Activated CD4-positive, alpha-beta T cell treated with anti-CD3 and anti-CD28 coated beads, Interleukin-2, amount 50 U/mL, for 48 hours (primary cell): ENCODE measurements at regions not wholly inside any gene's neighbourhood (a gene's known extent, or its start where the extent isn't known, plus 50 kb on each side); places are given as distances from the start of the nearest gene placed in this dataset.
"Not testable (repeated sequence)": the region's sequence is repeated elsewhere in the genome, so short reads cannot be mapped to it uniquely, and the experiment has no call there.

Experiments used
- DNase-seq, 2 experiments: peaks; one replicate each; pipeline ENCODE4 v3.0.0-alpha.2; 2020

DNA sequence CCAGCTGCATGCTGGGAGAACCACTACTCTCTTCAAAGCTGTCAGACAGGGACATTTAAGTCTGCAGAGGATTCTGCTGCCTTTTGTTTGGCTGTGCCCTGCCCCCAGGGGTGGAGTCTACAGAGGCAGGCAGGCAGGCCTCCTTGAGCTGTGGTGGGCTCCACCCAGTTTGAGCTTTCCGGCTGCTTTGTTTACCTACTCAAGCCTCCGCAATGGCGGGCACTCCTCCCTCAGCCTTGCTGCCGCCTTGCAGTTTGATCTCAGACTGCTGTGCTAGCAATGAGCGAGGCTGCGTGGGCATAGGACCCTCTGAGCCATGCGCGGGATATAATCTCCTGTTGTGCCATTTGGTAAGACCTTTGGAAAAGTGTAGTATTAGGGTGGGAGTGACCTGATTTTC is 581.1 kb upstream of the LCORL start:
- not testable (repeated sequence) for DNase-seq

- peak; percentile 13 to 41 for DNase-seq
These were observed 571.9 kb upstream of the LCORL start for GRCh38 chr4:18593297-18594002.

DNA sequence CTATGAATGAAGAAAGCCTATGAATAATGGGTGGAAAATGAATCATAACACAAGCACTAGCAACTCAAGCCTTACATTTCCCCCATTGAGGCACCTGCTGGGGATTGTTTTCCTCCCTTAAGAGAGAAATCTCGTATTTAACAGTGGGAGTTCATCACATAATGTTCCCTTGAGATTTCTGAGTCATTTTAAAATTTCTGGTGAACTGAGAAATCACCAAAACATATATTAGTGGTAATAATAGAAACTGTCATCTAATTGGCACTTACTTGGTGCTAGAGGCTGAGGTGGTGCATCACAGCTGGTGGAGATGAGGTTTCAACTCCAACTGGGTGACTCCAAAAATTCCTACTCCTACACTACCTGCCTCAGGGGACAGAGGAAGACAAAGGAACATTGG is 561.3 kb upstream of the LCORL start:
- DNase-seq = no peak

DNA sequence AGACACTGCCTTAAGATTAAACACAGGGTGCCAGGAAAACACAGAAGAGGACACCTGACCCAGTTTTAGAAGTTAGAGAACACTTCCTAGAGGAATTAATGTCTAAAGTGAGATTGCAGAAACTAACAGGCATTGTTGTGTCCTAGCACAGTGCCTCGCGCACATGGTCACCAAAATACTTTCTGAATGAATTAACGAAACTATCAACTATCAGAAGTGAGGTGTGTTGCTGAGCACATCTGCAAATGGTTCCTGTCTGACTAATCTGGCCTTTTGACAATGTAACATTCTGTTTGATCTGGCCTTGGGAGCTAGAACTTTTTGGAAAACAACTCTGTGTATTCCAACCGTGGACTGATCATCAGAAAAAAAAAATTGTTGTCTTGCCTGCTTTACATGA is 556.8 kb upstream of the LCORL start:
- DNase-seq = no peak

DNA sequence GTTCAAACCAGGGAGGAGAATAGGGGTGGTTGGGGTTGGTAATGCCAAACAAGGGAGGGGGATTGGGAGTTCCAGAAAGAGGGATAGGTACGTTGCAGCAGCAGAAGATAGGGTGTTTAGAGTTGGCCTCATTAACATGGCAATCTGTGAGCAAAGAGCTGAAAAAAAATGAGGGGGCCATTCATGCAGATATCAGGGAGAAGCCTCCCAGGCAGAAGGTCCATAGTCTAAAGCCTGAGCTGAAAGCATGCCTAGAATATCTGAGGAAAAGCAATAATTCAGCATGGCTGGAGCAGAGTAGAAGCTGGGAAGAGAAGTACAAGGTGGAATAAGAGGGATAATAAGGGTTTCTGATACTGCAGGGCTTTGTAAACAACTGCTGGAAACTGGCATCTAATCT is 550.9 kb upstream of the LCORL start:
- DNase-seq = no peak

DNA sequence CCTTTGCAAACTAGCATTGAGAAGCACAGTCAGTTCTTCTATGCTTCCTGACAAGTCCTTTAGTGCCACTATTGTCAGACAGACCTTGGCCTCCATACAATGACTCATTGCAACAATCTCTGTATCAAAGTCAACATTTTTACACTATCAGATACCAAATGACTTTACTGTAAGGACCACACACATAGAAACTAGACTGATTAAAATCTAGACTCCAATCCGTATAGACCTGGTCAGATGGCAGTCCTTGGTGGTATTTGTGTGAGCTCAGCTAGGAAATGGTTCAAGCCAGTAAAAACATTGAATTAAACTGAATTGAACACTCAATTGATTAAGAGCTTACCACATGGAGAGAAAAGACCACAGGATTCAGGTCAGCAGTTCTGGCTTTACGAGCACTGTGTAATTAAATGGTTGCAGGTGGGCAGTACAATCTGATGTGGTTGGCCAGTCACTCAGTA is 549.8 kb upstream of the LCORL start:
- no peak for DNase-seq

DNA sequence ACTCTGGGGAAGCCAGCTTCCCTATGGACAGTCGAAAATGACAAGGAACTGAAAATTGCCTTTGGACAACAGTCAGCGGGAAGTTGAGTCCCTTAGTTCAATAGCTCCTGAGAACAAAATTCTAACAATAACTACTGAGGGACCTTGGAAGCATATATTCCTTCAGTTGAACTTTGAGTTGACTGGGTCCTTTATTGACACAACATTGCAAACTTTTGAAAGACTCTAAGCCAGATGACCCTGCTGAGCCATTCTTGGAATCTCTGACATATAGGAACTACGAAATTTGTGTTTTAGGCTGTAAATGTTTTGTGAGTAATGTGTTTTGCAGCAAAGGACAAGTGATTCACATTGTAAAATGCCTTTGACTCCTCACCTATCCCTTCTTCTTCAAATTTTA is 548.8 kb upstream of the LCORL start:
- DNase-seq = no peak

DNA sequence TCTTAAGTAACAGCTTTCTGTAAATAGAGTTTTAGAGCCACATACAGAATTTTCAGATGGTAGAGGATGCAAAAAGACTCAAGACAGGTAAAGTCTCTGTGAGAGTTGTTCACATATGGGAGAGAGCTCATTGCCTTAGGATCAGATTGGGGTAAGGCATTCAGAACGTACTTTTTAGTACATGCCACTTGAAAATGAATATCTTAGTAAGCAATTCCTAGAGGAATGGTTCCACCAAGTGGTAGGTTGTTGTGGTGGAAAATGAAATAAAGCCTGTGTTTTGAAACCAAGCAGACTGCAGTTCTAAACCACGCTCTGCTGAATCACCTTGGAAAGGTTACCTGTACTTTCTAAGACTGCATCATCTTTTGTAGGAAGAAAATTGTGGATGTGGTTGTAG is 547.0 kb upstream of the LCORL start:
- DNase-seq = no peak

- DNase-seq = no peak
These were observed 545.6 kb upstream of the LCORL start for GRCh38 chr4:18566970-18567799.

DNA sequence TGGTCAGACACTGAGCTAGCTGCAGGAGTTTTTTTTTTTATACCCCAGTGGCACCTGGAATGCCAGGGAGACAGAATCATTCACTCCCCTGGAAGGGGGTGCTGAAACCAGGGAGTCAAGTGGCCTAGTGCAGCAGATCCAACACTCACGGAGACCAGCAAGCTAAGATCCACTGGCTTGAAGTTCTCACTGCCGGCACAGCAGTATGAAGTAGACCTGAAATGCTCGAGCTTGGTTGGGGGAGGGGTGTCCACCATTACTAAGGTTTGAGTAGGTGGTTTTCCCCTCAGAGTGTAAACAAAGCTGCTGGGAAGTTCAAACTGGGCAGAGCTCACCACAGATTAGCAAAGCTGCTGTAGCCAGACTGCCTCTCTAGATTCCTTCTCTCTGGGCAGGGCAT is 537.9 kb upstream of the LCORL start:
- DNase-seq = no peak

- DNase-seq = no peak
These were observed 534.8 kb upstream of the LCORL start for GRCh38 chr4:18556402-18556801.

DNA sequence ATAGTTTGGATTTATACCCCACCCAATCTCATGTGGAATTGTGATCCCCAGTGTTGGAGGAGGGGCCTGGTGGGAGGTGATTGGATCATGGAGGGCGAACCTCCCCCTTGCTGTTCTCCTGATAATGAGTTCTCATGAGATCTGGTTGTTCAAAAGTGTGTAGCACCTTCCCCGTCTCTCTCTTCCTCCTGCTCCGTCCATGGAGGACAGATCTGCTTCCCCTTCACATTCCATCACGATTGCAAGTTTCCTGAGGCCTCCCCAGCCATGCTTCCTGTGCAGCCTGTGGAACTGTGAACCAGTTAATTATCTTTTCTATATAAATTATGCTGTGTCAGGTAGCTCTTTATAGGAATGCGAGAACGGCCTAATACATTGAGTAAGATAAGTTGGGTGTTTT is 518.8 kb upstream of the LCORL start:
- DNase-seq = no peak

DNA sequence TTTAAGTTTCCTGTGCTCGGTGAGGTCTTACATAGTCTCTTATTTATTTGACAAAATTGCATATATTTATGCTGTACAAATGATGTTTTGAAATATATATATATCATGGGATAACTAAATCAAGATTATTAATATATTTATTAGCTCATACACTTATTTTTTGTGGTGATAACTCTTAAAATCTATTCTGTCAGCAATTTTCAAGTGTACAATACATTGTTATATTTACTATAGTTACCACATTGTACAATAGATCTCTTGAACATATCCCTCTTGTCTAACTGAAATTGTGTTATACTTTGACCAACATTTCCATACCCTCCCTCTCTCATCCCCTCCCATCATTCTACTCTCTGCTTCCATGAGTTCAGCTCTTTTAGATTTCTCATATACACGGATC is 516.6 kb upstream of the LCORL start:
- DNase-seq = no peak

DNA sequence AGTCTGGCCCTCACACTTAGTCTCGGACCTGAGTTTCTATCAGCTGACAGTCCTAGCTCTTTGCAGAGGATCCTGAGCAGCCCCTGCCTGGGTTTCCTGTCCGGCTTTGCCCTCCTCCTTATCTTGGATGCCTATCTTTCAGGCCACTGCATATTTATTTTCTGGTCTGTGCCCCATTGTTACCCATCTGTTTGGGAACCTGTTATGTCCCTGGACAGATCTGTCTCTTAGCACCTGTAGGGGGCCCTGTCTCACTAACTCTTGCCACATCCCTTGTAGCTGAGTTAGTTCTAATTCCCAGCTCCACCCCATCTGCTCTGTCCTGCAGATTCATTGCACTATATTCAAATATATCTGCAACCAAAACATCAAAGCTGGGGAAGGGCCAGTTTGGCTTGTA is 514.9 kb upstream of the LCORL start:
- no peak for DNase-seq

DNA sequence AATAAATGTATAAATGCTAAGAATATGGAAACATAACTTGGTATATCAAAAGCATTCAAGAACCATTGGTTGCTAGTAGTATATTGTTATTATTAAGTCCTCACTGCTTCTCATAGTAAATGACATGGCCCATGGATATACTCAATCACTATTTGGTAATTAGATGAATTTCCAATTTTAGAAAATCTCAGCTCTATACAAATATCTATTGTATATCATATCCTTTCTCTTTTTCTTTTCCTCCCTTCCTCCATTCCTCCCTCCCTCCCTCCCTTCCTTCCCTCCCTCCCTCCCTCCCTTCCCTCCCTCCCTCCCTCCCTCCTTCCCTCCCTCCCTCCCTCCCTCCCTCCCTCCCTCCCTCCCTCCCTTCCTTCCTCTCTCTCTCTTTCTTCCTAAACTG is 514.4 kb upstream of the LCORL start:
- DNase-seq = no peak

DNA sequence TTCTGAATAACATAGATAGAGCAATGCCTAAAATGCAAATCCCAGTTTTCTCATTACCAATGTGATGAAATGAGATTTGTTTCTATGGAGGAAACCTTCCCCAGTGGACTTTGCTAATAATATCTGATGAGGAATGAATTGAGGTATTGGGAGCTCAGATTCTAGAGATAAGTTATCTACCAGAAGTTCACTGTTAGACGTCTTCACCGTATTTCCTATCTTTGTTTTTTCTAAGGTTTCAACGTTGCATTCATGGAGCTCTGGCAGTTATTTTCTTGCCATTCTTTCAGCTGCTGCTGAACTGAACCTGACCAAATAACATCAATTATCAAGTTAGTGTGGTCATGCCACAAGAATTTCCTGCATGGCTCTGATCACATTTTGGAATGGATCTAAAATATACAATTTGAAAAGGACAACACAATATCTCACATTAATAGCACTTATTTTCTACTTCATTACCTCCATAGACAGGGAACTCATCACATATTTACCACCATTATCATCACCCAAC is 511.8 kb upstream of the LCORL start:
- DNase-seq = no peak

GRCh38 chr4:18531731-18532130 is 510.2 kb upstream of the LCORL start:
- DNase-seq = no peak

GRCh38 chr4:18529482-18529881 is 507.9 kb upstream of the LCORL start:
- no peak for DNase-seq

DNA sequence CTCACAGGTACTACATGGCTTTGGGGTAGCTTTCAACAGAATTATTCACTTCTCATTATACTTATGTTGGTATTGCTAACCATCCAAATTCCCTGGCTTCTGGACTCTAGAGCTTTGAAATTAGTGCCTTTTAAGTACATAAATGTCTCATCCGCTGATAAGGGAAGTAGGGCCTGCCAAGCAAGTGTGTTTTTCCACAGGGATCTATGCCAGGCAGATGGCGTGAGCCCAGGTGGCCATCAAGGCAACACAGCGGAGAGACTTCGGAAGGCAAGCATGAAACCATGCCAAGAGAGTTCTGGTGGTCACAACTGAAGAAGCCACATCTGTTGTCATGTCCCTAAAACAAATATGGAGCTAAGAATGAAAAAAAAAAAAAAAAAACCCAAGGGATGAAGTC is 503.1 kb upstream of the LCORL start:
- no peak for DNase-seq

- no peak for DNase-seq
These were observed 496.5 kb upstream of the LCORL start for GRCh38 chr4:18518098-18518497.

- no peak for DNase-seq
These were observed 492.3 kb upstream of the LCORL start for GRCh38 chr4:18513861-18514260.

DNA sequence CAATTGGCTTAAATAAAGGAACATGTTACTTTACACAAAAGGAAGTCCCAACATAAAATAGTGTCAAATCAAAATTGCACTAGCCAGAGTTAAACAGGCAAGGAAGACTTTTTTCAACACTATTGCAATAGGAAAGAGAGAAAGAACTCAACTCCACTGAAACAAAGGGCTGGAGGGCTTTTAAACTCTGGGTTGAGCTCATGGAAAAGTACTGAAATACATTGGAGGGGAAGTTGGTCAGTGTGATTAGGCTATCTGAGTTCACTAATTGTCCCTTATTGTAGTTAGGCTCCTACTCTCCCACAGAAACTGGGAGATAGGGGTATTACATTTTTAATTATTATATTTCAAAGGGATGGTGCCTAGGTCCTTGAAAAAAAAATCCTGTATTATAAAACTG is 491.2 kb upstream of the LCORL start:
- no peak for DNase-seq

DNA sequence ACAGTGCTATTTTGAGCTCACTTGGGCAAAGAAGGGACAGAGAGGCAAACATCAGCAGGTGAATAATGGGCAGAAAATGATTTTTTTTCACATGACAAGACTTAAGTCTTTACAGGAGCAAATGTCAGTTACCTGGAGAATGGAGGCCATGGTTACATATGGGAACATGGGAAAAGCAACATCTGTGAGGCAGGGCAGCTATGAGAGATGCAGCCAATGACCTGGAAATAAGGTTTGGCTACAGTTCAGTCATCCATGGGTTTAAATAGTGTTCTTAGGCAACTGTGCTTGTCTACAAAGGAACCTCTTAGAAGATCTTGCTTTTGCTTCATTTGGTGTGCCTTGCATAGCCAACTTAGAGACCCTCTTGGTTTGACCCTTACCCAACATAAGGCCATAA is 490.2 kb upstream of the LCORL start:
- DNase-seq = no peak

DNA sequence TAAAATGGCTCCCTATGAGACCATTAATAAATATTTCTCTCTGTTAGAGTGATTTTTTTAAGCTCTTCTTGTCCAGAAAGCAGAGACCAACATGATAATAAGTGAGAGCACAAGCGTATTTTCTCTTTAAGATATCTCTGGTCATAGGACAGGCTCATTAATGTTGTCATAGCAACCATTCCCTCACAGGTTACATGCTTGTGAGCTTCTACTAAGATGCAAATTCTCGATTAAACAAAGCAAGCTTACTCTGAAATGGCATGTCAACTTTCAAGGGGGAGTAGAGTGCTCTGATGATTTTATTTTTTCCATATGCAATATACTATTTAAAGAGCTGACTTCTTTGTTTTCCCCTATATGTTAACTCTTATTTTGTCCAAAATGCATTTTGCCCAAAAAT is 487.2 kb upstream of the LCORL start:
- DNase-seq = no peak
